Heart left ventricle (tissue), 16 donors: ENCODE measurements at regions not wholly inside any gene's neighbourhood (a gene's known extent, or its start where the extent isn't known, plus 50 kb on each side); places are given as distances from the start of the nearest gene placed in this dataset.
A peak's percentile ranks its signal among the peaks of the same experiment; 100 is the strongest.
"Not testable (repeated sequence)": the region's sequence is repeated elsewhere in the genome, so short reads cannot be mapped to it uniquely, and the experiment has no call there.

Experiments used
- ATAC-seq, 4 donors: fragments of 200-7000 bp; cut with Tn5 transposase; one replicate each; pipeline ENCODE4 v1.9.1; 2020 to 2022; ENCODE audit warnings: moderate library complexity in 4 of 4, mild to moderate bottlenecking in 3 of 4, moderate number of reproducible peaks in 1 of 4
- DNase-seq, 5 donors: peaks; one replicate each; pipeline ENCODE4 v3.0.0-alpha.2; 2020
- H3K27ac ChIP-seq, 12 donors: fragments of 200-600 bp; sonication (generic) in 4 of 12; one replicate each; pipeline versions ENCODE4 v1.5.0 to v1.8.0; 2016 to 2022; ENCODE audit warnings: mild to moderate bottlenecking in 2 of 12
- H3K27me3 ChIP-seq, 9 donors: fragments of 200-600 bp; sonication (generic) in 2 of 9; one replicate each; pipeline versions ENCODE4 v1.5.1 to v1.8.0; 2016 to 2022; ENCODE audit warnings: mild to moderate bottlenecking in 3 of 9
- H3K36me3 ChIP-seq, 9 donors: fragments of 200-600 bp; sonication (generic) in 2 of 9; one replicate each; pipeline versions ENCODE4 v1.5.0 to v1.8.0; 2018 to 2022; ENCODE audit warnings: mild to moderate bottlenecking in 2 of 9
- H3K4me1 ChIP-seq, 12 donors: fragments of 200-600 bp; sonication (generic) in 4 of 12; one replicate each; pipeline versions ENCODE4 v1.5.0 to v1.8.0; 2016 to 2022; ENCODE audit warnings: mild to moderate bottlenecking in 3 of 12
- H3K4me3 ChIP-seq, 12 donors: fragments of 200-600 bp; sonication (generic) in 4 of 12; one replicate each; pipeline versions ENCODE4 v1.5.0 to v1.8.0; 2017 to 2022; ENCODE audit warnings: mild to moderate bottlenecking in 9 of 12, moderate library complexity in 4 of 12
- H3K9me3 ChIP-seq, 12 donors: fragments of 200-600 bp; sonication (generic) in 4 of 12; one replicate each; pipeline versions ENCODE4 v1.5.0 to v1.8.0; 2016 to 2022; ENCODE audit warnings: mild to moderate bottlenecking in 1 of 12
- POLR2A ChIP-seq, 2 donors: fragments of 450-650 bp; IDR thresholded peaks; one replicate each; pipeline ENCODE4 v1.6.1; 2017; ENCODE audit warnings: antibody characterized with exemption in 2 of 2, mild to moderate bottlenecking in 2 of 2, moderate library complexity in 2 of 2
- WGBS, 4 donors: extraction: QIAGEN DNeasy Blood & Tissue Kit in 2 of 4; methylation state at CpG; one replicate each; pipeline versions ENCODE4 v1.1.5 to v1.1.7; 2013 to 2018; 5-methylcytosine and 5-hydroxymethylcytosine counted together
- intact Hi-C, 10 donors: fragments of 100-400 bp; cut with DNase I; formaldehyde crosslinking; loops; one replicate each; pipeline versions ENCODE4 v1.11.1 to v1.14.2; 2022
- TF ChIP-seq, protein P1 (sequence below), 12 donors: fragments of 200-600 bp; sonication (generic) in 4 of 12; IDR thresholded peaks; one replicate each; pipeline versions ENCODE4 v1.5.0 to v1.8.0; 2018 to 2022; ENCODE audit warnings: antibody characterized with exemption in 12 of 12, mild to moderate bottlenecking in 5 of 12
- donor health status: ischemic (EF 13 %, LVEDD 7.1; RV severe dilation, severe dysfunction).
- donor health status: healthy with polysubstance abuse.
- donor health status: DM: no; HTN: yes; CAD: no.
- donor health status: DM: no; HTN: no; CAD: no.
- donor health status: ischemic (EF 25% LVEDD 6.9; RV normal size, moderate dysfunction).
- donor health status: ischemic (EF 25% LVEDD 5.7; RV mildly dilated, moderate dysfunction).
- donor health status: healthy.
- donor health status: DM: yes; HTN: yes; CAD: no.
- donor health status: ischemic (EF 35%, LVEDD 5.7; RV mildly dilated, moderate dysfunction).
- donor health status: nonischemic (EF 11% LVEDD 7.7; RV severe dilation, severe dysfunction).
- donor health status: DM: yes; HTN: yes; CAD: no.
- donor health status: PGD.
- donor health status: ischemic (EF 29% LVEDD 5.4; RV normal size, mild dysfunction).
- donor health status: nonischemic (EF 23%, LVEDD 6.1; RV moderate dilation, normal function).

DNA sequence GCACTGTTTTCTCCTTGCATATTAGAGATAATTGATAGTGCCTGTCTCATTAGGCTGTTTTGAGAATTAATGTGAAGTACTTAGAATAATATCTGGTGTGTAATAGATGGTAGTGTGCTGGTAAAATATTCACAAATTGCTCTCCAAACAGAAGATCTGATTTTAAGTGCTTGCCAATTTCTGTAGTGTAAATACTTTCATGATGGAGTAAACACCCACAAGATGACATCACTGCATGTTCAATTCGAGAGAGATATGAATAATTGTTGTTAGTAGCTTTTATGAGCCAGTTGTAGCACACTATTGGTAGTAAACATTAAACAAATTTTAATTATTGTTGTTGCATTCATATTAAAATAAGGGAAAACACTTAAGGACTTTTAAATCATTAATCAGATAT, 392.3 kb upstream of the RIOK2 start:
- Histone ChIP-seq H3K27ac (no peak overlapping the region), H3K4me3 (no peak overlapping the region), H3K36me3 (no peaks in the 10 kb centered on the region), H3K9me3 (peaks cover 0 to 21% (median 3%) of the 10 kb centered on the region in 12 donors), H3K27me3 (no peaks in the 10 kb centered on the region), H3K4me1 (no peaks in the 10 kb centered on the region)
- WGBS, 4 donors: 26 to 43% (median 36%) methylated on average over 1 of the region's 1 CpG
- DNase-seq (no peak), ATAC-seq (no peak)
- TF ChIP-seq, protein P1, sequence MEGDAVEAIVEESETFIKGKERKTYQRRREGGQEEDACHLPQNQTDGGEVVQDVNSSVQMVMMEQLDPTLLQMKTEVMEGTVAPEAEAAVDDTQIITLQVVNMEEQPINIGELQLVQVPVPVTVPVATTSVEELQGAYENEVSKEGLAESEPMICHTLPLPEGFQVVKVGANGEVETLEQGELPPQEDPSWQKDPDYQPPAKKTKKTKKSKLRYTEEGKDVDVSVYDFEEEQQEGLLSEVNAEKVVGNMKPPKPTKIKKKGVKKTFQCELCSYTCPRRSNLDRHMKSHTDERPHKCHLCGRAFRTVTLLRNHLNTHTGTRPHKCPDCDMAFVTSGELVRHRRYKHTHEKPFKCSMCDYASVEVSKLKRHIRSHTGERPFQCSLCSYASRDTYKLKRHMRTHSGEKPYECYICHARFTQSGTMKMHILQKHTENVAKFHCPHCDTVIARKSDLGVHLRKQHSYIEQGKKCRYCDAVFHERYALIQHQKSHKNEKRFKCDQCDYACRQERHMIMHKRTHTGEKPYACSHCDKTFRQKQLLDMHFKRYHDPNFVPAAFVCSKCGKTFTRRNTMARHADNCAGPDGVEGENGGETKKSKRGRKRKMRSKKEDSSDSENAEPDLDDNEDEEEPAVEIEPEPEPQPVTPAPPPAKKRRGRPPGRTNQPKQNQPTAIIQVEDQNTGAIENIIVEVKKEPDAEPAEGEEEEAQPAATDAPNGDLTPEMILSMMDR (IDR thresholded peaks at IDR 0.05): no peak
- TF ChIP-seq POLR2A (IDR thresholded peaks at IDR 0.05): no peak
- intact Hi-C loops: no loop called here

DNA sequence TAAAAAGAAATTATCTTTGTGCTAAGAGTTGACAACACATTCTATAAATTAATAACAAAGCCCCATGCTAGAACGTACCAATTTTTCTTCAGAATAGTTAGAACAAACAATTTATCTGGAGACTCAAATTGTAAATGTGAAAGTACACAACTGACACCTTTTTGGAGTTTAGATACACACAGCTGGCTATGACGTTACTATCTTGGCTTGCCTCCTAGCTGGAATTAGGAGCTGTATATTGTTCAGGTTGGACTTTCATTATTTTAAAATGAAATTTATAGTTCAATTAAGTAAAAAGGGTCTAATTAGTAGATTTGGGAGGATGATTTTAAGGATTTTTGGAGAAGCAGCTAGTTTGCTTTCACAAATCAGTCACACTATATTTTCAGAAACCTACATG, 393.9 kb upstream of the RIOK2 start:
- Histone ChIP-seq H3K4me1 (no peaks in the 10 kb centered on the region), H3K4me3 (no peak overlapping the region), H3K27me3 (no peaks in the 10 kb centered on the region), H3K27ac (no peak overlapping the region), H3K9me3 (peaks cover 0 to 7% (median 0%) of the 10 kb centered on the region in 12 donors), H3K36me3 (no peaks in the 10 kb centered on the region)
- 47 to 66% (median 51%) methylated on average over 2 of the region's 2 CpGs for WGBS, 4 donors
- TF ChIP-seq, protein P1 (IDR thresholded peaks at IDR 0.05): no peak
- no peak for TF ChIP-seq POLR2A (IDR thresholded peaks at IDR 0.05)
- intact Hi-C loops: no loop called here
- no peak for ATAC-seq
- DNase-seq: no peak

DNA sequence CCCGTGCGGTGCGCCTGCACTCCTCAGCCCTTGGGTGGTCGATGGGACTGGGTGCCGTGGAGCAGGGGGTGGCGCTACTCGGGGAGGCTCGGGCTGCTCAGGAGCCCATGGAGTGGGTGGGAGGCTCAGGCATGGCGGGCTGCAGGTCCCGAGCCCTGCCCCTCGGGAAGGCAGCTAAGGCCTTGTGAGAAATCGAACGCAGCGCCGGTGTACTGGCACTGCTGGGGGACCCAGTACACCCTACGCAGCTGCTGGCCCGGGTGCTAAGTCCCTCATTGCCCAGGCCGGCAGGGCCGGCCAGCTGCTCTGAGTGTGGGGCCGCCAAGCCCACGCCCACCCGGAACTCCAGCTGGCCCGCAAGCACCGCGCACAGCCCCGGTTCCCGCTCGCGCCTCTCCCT, 396.9 kb upstream of the RIOK2 start:
- H3K4me1 ChIP-seq, H3K9me3 ChIP-seq: not testable (repeated sequence)
- DNase-seq: peak in 1 of 5 donors; percentile 49

DNA sequence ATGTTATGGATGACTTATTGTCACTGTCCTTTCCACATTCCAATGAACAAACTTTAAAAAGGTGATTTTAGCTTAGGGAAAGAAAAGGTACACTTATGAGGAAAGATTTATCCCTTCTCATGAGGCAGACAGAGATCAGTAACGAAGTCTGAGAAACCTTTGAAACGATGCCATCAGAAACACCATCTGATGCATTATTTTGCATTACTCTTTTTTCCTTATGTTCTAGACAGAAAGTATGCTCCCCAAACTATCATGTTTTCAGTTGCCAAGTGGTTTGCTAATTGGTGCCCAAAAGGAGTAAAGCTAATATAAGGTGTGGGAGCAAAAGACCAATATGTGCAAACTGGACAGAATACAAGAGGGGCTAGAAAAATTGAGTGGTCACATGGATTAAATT, 397.7 kb upstream of the RIOK2 start:
- no peaks in the 10 kb centered on the region for H3K36me3 ChIP-seq
- no peak for TF ChIP-seq POLR2A (IDR thresholded peaks at IDR 0.05)
- TF ChIP-seq, protein P1 (IDR thresholded peaks at IDR 0.05): no peak
- no peaks in the 10 kb centered on the region for H3K4me1 ChIP-seq
- ATAC-seq (no peak), DNase-seq (no peak)
- no peaks in the 10 kb centered on the region for H3K27me3 ChIP-seq
- no peak overlapping the region for H3K4me3 ChIP-seq
- peaks cover 0 to 3% (median 0%) of the 10 kb centered on the region in 12 donors for H3K9me3 ChIP-seq
- 90 to 97% (median 96%) methylated on average over 2 of the region's 2 CpGs for WGBS, 4 donors
- intact Hi-C loops: no loop called here
- no peak overlapping the region for H3K27ac ChIP-seq

More for the DNA sequence above, 396.9 kb upstream of the RIOK2 start:
- H3K36me3 ChIP-seq, H3K27me3 ChIP-seq, ATAC-seq, intact Hi-C loops, H3K27ac ChIP-seq, H3K4me3 ChIP-seq: not testable (repeated sequence)
- WGBS, 4 donors: 87 to 96% (median 92%) methylated on average over 3 to 29 of the region's 29 CpGs

DNA sequence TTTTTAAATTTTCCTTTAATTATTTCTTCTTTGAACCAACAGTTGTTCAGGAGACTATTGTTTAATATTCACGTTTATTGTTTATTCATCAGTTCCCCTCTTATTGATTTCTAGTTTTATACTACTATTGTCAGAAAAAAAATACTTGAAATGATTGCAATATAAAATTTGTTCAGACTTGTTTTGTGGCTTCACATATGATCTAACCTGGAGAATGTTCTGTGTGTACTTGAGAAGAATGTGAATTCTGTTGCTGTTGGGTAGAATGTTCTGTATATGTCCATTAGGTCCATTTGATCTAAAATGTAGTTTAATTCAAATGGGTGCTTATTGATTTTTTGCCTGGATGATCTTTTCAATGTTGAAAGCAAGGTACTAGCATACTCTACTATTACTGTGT, 408.7 kb upstream of the RIOK2 start:
- no peaks in the 10 kb centered on the region for H3K27me3 ChIP-seq
- TF ChIP-seq POLR2A (IDR thresholded peaks at IDR 0.05): no peak
- TF ChIP-seq, protein P1 (IDR thresholded peaks at IDR 0.05): no peak
- ATAC-seq: no peak
- no peak overlapping the region for H3K27ac ChIP-seq
- no peaks in the 10 kb centered on the region for H3K4me1 ChIP-seq
- no peak overlapping the region for H3K4me3 ChIP-seq
- WGBS, 4 donors: 34 to 80% (median 65%) methylated on average over 1 of the region's 1 CpG
- no peak for DNase-seq
- no peaks in the 10 kb centered on the region for H3K36me3 ChIP-seq
- intact Hi-C loops: no loop called here
- peaks cover 0 to 17% (median 4%) of the 10 kb centered on the region in 12 donors for H3K9me3 ChIP-seq
